Peyer's patch (tissue), 4 donors: ENCODE measurements at regions not wholly inside any gene's neighbourhood (a gene's known extent, or its start where the extent isn't known, plus 50 kb on each side); places are given as distances from the start of the nearest gene placed in this dataset.

Experiments used
- POLR2A ChIP-seq, 2 donors: fragments of 450-650 bp; IDR thresholded peaks; one replicate each; pipeline ENCODE4 v1.5.1; 2017; ENCODE audit warnings: antibody characterized with exemption in 2 of 2, mild to moderate bottlenecking in 2 of 2, moderate library complexity in 2 of 2
- TF ChIP-seq, protein P1 (sequence below), 6 experiments: fragments of 450-650 bp in 4 of 6; fragments of 200-600 bp in 2 of 6; sonication (generic) in 1 of 6; IDR thresholded peaks; one replicate each; pipeline ENCODE4 v1.5.1; 2017 to 2019; ENCODE audit warnings: antibody characterized with exemption in 6 of 6, mild to moderate bottlenecking in 3 of 6, moderate library complexity in 1 of 6

- TF ChIP-seq POLR2A (IDR thresholded peaks at IDR 0.05): no peak
- TF ChIP-seq, protein P1, sequence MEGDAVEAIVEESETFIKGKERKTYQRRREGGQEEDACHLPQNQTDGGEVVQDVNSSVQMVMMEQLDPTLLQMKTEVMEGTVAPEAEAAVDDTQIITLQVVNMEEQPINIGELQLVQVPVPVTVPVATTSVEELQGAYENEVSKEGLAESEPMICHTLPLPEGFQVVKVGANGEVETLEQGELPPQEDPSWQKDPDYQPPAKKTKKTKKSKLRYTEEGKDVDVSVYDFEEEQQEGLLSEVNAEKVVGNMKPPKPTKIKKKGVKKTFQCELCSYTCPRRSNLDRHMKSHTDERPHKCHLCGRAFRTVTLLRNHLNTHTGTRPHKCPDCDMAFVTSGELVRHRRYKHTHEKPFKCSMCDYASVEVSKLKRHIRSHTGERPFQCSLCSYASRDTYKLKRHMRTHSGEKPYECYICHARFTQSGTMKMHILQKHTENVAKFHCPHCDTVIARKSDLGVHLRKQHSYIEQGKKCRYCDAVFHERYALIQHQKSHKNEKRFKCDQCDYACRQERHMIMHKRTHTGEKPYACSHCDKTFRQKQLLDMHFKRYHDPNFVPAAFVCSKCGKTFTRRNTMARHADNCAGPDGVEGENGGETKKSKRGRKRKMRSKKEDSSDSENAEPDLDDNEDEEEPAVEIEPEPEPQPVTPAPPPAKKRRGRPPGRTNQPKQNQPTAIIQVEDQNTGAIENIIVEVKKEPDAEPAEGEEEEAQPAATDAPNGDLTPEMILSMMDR (IDR thresholded peaks at IDR 0.05): no peak
These were observed 211.1 kb downstream of the LRATD1 start for GRCh38 chr2:14843507-14844204.
